ENCODE measurements at regions not wholly inside any gene's neighbourhood (a gene's known extent, or its start where the extent isn't known, plus 50 kb on each side); places are given as distances from the start of the nearest gene placed in this dataset.

- TF ChIP-seq, protein P1, sequence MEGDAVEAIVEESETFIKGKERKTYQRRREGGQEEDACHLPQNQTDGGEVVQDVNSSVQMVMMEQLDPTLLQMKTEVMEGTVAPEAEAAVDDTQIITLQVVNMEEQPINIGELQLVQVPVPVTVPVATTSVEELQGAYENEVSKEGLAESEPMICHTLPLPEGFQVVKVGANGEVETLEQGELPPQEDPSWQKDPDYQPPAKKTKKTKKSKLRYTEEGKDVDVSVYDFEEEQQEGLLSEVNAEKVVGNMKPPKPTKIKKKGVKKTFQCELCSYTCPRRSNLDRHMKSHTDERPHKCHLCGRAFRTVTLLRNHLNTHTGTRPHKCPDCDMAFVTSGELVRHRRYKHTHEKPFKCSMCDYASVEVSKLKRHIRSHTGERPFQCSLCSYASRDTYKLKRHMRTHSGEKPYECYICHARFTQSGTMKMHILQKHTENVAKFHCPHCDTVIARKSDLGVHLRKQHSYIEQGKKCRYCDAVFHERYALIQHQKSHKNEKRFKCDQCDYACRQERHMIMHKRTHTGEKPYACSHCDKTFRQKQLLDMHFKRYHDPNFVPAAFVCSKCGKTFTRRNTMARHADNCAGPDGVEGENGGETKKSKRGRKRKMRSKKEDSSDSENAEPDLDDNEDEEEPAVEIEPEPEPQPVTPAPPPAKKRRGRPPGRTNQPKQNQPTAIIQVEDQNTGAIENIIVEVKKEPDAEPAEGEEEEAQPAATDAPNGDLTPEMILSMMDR (IDR thresholded peaks at IDR 0.05; ENCODE audit: low read length), result no peak
- TF ChIP-seq EZH2 (optimal IDR thresholded peaks at IDR 0.05; ENCODE audit: low read depth, low read length) (no peak), EZH2phosphoT487 (IDR thresholded peaks at IDR 0.05; ENCODE audit: low read length) (no peak)
Observed at GRCh38 chr10:94192974-94193373, 169.8 kb downstream of the NOC3L start.
